GM12872 (cell line): ENCODE measurements at regions not wholly inside any gene's neighbourhood (a gene's known extent, or its start where the extent isn't known, plus 50 kb on each side); places are given as distances from the start of the nearest gene placed in this dataset.

Experiments used
- CTCF ChIP-seq: IDR thresholded peaks from 3 replicates; pipeline ENCODE4 v1.5.1; 2011; ENCODE audit warnings: low read depth, mild to moderate bottlenecking, low read length, moderate library complexity; ENCODE audit not compliant: insufficient read depth

- no peak for TF ChIP-seq CTCF
Observed at GRCh38 chr6:2593167-2593566, 157.6 kb downstream of the MYLK4 start.

- TF ChIP-seq CTCF, result no peak
Observed at GRCh38 chr6:2589171-2589661, 161.5 kb downstream of the MYLK4 start.

- no peak for TF ChIP-seq CTCF
Observed at GRCh38 chr6:2583459-2583858, 167.3 kb downstream of the MYLK4 start.

GRCh38 chr6:2582268-2582667 lies 168.5 kb downstream of the MYLK4 start:
- no peak for TF ChIP-seq CTCF

- no peak for TF ChIP-seq CTCF
Observed at GRCh38 chr6:2581611-2582010, 169.1 kb downstream of the MYLK4 start.

GRCh38 chr6:2581011-2581410 lies 169.7 kb downstream of the MYLK4 start:
- TF ChIP-seq CTCF, result no peak

GRCh38 chr6:2579804-2580570 lies 170.7 kb downstream of the MYLK4 start:
- TF ChIP-seq CTCF, result no peak
